HFF-Myc (cell line): ENCODE measurements at regions not wholly inside any gene's neighbourhood (a gene's known extent, or its start where the extent isn't known, plus 50 kb on each side); places are given as distances from the start of the nearest gene placed in this dataset.

Experiments used
- DNase-seq: peaks from one replicate; pipeline ENCODE4 v3.0.0-alpha.2; 2011; ENCODE audit warnings: low read depth; ENCODE audit errors: extremely low read depth
- H3K4me3 ChIP-seq: replicated peaks from 2 replicates; pipeline ENCODE4 v1.5.1; 2011; ENCODE audit warnings: low read depth, mild to moderate bottlenecking, control low read depth, low read length
- CTCF ChIP-seq: IDR thresholded peaks from 2 replicates; pipeline ENCODE4 v1.5.1; 2012; ENCODE audit warnings: mild to moderate bottlenecking, low read depth, low read length, control low read depth; ENCODE audit errors: missing control alignments

GRCh38 chr11:15671216-15671615 lies 556.5 kb downstream of the INSC start:
- no peak for DNase-seq
- TF ChIP-seq CTCF, result no peak

GRCh38 chr11:15672825-15673224 lies 558.1 kb downstream of the INSC start:
- DNase-seq, result no peak
- H3K4me3 ChIP-seq, result no peak overlapping the region
- TF ChIP-seq CTCF, result no peak

More at GRCh38 chr11:15671216-15671615, 556.5 kb downstream of the INSC start:
- H3K4me3 ChIP-seq, result no peak overlapping the region

GRCh38 chr11:15673408-15673831 lies 558.7 kb downstream of the INSC start:
- DNase-seq, result no peak
- TF ChIP-seq CTCF, result no peak
- no peak overlapping the region for H3K4me3 ChIP-seq

GRCh38 chr11:15674756-15675155 lies 560.0 kb downstream of the INSC start:
- DNase-seq, result no peak
- H3K4me3 ChIP-seq, result no peak overlapping the region
- no peak for TF ChIP-seq CTCF

GRCh38 chr11:15675683-15676082 lies 561.0 kb downstream of the INSC start:
- no peak for DNase-seq
- no peak for TF ChIP-seq CTCF
- H3K4me3 ChIP-seq, result no peak overlapping the region

- no peak for TF ChIP-seq CTCF
- no peak for DNase-seq
- H3K4me3 ChIP-seq, result no peak overlapping the region
These were observed 562.5 kb downstream of the INSC start for GRCh38 chr11:15677181-15677580.

- no peak for DNase-seq
- H3K4me3 ChIP-seq, result no peak overlapping the region
- no peak for TF ChIP-seq CTCF
These were observed 568.8 kb downstream of the INSC start for GRCh38 chr11:15683528-15683927.
